Neural cell (in vitro differentiated cells): ENCODE measurements at regions not wholly inside any gene's neighbourhood (a gene's known extent, or its start where the extent isn't known, plus 50 kb on each side); places are given as distances from the start of the nearest gene placed in this dataset.

ENCODE experiments used
- CTCF ChIP-seq: fragments of 450-650 bp; IDR thresholded peaks from 2 replicates; pipeline ENCODE4 v1.5.1; 2014; ENCODE audit warnings: antibody characterized with exemption, mild to moderate bottlenecking, moderate library complexity; ENCODE audit not compliant: poor library complexity, severe bottlenecking
- EP300 ChIP-seq: fragments of 450-650 bp; conservative IDR thresholded peaks from 2 replicates; pipeline ENCODE4 v1.6.1; 2014; ENCODE audit warnings: antibody characterized with exemption, mild to moderate bottlenecking, moderate library complexity; ENCODE audit not compliant: poor library complexity, severe bottlenecking
- EZH2 ChIP-seq: fragments of 200-600, 300-800 bp; shearing (Covaris generic), sonication (generic); IDR thresholded peaks from 2 replicates; pipeline ENCODE4 v1.6.1; 2014; ENCODE audit warnings: antibody characterized with exemption, low read length, borderline replicate concordance, mild to moderate bottlenecking; ENCODE audit not compliant: insufficient read depth, poor library complexity, severe bottlenecking
- MXI1 ChIP-seq: fragments of 450-650 bp; conservative IDR thresholded peaks from 2 replicates; pipeline ENCODE4 v1.6.1; 2014; ENCODE audit warnings: antibody characterized with exemption, mild to moderate bottlenecking; ENCODE audit not compliant: poor library complexity, severe bottlenecking
- POLR2AphosphoS5 ChIP-seq: IDR thresholded peaks from 2 replicates; pipeline ENCODE4 v1.6.1; 2012
- RAD21 ChIP-seq: fragments of 450-650 bp; conservative IDR thresholded peaks from 2 replicates; pipeline ENCODE4 v1.6.1; 2014; ENCODE audit warnings: antibody characterized with exemption, mild to moderate bottlenecking, moderate library complexity
- REST ChIP-seq: IDR thresholded peaks from 2 replicates; pipeline ENCODE4 v1.6.1; 2012; ENCODE audit warnings: borderline replicate concordance
- SMC3 ChIP-seq: fragments of 450-650 bp; conservative IDR thresholded peaks from 2 replicates; pipeline ENCODE4 v1.6.1; 2014; ENCODE audit warnings: antibody characterized with exemption, mild to moderate bottlenecking, moderate library complexity; ENCODE audit not compliant: poor library complexity
- TAF1 ChIP-seq: IDR thresholded peaks from 2 replicates; pipeline ENCODE4 v1.6.1; 2012; ENCODE audit warnings: low read depth

GRCh38 chr2:195413422-195413821 is 243.6 kb upstream of the SLC39A10 start:
- TF ChIP-seq RAD21 (no peak), REST (no peak), EZH2 (no peak), CTCF (no peak), POLR2AphosphoS5 (no peak), TAF1 (no peak), SMC3 (no peak), EP300 (no peak), MXI1 (no peak)
